GM12875 (cell line): ENCODE measurements at regions not wholly inside any gene's neighbourhood (a gene's known extent, or its start where the extent isn't known, plus 50 kb on each side); places are given as distances from the start of the nearest gene placed in this dataset.
"Not testable (repeated sequence)": the region's sequence is repeated elsewhere in the genome, so short reads cannot be mapped to it uniquely, and the experiment has no call there.

Experiments used
- H3K4me3 ChIP-seq: one replicate; pipeline ENCODE4 v1.5.1; 2011; ENCODE audit warnings: low read depth, low read length, control low read depth
- TF ChIP-seq, protein P1 (sequence below): IDR thresholded peaks from 2 replicates; pipeline ENCODE4 v1.5.1; 2011; ENCODE audit warnings: low read depth, mild to moderate bottlenecking, control low read depth, inconsistent platforms, low read length, moderate library complexity, borderline replicate concordance; ENCODE audit not compliant: insufficient read depth

DNA sequence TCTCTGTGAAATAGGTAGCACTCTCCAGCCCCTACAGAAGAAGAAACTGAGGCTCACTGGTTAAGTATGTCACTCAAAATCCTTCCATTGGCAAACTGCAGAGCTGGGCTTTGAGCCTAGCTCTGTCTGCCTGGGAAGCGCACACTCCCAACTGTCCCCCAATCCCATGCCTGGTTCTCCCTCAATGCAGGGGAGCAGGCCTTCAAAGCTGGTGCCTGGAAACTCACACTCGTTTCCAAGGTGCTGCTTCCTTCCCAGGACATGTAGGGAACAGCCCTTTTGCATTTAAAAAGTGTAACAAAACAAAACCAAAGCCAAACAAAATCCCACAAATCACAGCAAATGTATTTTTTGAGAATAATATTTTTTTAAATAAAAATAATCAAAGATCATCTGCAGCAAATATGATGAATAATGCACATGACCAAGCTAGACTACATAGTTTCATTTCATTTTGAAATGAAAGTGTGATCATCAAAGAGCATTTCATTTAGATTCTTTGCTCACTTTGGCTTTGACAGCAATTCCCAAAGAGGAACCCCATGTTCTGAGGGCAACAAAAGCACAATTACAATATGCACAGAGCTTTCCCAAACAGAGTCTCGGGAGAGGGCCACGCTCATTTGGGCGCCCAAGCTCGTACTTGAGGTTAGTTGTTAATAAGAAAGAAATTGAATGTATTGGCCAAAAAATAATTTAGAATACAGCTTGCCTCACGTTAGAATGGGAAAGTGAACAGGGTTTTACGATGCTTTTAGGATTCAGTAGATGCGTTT, 96.7 kb upstream of the ACKR3 start:
- no peak overlapping the region for H3K4me3 ChIP-seq
- TF ChIP-seq, protein P1, sequence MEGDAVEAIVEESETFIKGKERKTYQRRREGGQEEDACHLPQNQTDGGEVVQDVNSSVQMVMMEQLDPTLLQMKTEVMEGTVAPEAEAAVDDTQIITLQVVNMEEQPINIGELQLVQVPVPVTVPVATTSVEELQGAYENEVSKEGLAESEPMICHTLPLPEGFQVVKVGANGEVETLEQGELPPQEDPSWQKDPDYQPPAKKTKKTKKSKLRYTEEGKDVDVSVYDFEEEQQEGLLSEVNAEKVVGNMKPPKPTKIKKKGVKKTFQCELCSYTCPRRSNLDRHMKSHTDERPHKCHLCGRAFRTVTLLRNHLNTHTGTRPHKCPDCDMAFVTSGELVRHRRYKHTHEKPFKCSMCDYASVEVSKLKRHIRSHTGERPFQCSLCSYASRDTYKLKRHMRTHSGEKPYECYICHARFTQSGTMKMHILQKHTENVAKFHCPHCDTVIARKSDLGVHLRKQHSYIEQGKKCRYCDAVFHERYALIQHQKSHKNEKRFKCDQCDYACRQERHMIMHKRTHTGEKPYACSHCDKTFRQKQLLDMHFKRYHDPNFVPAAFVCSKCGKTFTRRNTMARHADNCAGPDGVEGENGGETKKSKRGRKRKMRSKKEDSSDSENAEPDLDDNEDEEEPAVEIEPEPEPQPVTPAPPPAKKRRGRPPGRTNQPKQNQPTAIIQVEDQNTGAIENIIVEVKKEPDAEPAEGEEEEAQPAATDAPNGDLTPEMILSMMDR = no peak

DNA sequence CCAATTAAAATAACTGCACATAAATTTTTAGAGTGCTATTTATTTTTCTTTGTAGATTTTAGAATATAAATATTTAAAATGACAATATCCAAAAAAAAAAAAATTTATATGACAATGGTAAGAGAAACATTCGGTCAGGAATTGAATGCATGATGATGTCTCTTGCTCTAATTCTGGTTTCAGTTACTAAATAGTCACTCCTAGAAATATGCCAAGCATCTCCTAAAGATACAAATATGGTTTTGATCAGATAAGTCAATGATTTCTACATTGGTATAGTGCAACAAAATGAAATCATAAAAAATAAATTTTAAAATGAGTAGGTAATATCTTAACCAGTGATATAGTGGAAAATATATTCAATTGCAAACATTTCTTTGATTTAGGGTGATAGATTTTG, 95.9 kb upstream of the ACKR3 start:
- TF ChIP-seq, protein P1 = no peak
- H3K4me3 ChIP-seq = no peak overlapping the region

DNA sequence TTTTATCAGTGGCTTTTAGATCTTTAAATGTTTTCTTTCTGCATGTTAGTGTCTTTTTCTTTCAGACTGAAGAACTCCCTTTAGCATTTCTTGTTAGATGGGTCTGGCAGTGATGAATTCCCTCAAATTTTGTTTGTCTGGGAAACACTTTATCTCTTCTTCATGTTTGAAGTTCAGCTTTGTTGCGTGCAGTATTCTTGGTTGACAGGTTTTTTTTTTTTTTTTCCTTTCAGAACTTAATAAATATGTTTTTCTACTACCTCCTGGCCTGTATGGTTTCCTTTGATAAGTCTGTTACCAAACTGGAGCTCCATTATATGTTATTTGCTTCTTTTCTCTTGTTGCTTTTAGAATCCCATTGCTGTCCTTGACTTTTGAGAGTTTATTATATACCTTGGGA, 89.8 kb upstream of the ACKR3 start:
- H3K4me3 ChIP-seq = no peak overlapping the region
- TF ChIP-seq, protein P1 = no peak

DNA sequence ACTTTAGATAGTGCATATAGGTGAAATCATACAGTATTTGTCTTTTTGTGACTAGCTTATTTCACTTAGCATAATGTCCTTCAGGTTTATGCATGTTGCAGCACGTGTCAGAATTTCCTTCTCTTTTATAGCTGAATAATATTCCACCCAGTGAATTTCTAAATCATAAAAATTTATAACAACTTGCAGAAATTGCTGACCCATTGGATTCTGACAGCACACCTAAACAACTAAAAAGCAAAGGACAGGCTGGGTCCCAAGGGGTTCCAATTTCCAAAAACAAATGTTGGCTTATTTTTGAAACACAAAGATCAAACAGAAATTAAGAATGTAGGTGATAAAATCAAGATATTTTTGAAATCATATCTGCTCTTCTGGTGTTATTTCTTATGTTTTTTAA, 86.5 kb upstream of the ACKR3 start:
- H3K4me3 ChIP-seq = no peak overlapping the region
- TF ChIP-seq, protein P1 = no peak

DNA sequence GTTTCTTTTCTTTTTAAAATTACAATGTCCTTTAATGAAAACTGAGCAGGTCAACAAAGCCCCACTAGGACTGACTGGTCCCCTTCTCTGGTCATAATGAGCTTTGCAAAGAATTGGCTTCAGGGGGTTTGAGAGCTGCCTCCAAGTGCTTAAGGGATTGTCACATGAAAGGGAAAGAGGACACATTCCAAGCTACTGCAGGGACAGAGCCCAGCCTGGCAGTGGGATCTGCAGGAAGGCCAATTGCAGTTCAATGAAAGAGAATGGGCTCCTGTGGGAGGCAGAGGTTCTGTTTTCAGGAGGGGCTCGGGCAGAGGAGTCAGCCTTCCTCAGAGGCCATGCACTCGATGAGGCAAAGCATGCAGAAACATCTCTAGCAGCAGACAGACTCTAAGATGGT, 84.1 kb upstream of the ACKR3 start:
- TF ChIP-seq, protein P1 = no peak
- no peak overlapping the region for H3K4me3 ChIP-seq

DNA sequence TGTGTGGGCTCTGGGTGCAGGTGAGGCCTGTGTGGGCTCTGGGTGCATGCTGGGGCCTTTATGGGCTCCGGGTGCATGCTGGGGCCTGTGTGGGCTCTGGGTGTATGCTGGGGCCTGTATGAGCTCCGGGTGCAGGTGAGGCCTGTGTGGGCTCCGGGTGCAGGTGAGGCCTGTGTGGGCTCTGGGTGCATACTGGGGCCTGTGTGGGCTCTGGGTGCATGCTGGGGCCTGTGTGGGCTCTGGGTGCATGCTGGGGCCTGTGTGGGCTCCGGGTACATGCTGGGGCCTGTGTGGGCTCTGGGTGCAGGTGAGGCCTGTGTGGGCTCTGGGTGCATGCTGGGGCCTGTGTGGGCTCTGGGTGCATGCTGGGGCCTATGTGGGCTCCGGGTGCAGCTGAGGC, 80.5 kb upstream of the ACKR3 start:
- not testable (repeated sequence) for H3K4me3 ChIP-seq

DNA sequence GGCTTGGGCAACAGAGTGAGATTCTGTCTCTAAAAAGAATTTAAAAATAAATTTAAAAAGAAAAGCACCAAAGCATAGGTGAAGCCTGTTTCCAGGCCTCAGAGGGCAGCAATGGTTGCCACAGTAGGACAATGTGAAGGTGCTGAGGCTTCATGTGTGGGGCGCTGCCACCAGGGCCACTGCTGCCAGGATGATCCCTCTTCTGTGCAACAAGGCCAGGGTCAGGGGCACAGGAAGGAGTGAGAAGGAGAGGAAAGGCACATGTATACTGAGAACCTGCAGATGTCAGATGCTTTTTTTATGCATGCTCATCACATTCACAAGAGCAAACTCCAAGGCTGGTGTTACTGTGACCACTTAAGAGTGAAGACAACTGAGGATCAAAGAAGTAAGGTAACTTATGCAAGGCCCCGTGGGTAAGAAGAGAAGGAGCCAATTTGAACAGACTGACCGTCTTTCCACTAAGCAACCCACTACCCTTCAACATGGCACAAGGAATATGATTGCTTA, 79.7 kb upstream of the ACKR3 start:
- TF ChIP-seq, protein P1 = no peak
- H3K4me3 ChIP-seq = no peak overlapping the region
